GM19463 (cell line): ENCODE measurements at regions not wholly inside any gene's neighbourhood (a gene's known extent, or its start where the extent isn't known, plus 50 kb on each side); places are given as distances from the start of the nearest gene placed in this dataset.
"Not testable (repeated sequence)": the region's sequence is repeated elsewhere in the genome, so short reads cannot be mapped to it uniquely, and the experiment has no call there.

Experiments used
- ATAC-seq: cut with Tn5 transposase; IDR thresholded peaks from one replicate; pipeline ENCODE4 v1.9.1; 2021; ENCODE audit warnings: mild to moderate bottlenecking, moderate library complexity; ENCODE audit not compliant: unreplicated experiment

- ATAC-seq: no peak
Measured at GRCh38 chr15:46088486-46089445, 453.9 kb downstream of the SQOR start.

GRCh38 chr15:46089467-46089935 lies 454.7 kb downstream of the SQOR start:
- no peak for ATAC-seq

GRCh38 chr15:46091860-46092450 lies 457.1 kb downstream of the SQOR start:
- no peak for ATAC-seq

- ATAC-seq: not testable (repeated sequence)
Measured at GRCh38 chr15:46098006-46098405, 463.2 kb downstream of the SQOR start.

- ATAC-seq: no peak
Measured at GRCh38 chr15:46110755-46111154, 475.9 kb downstream of the SQOR start.

- ATAC-seq: no peak
Measured at GRCh38 chr15:46111730-46112129, 476.9 kb downstream of the SQOR start.

- no peak for ATAC-seq
Measured at GRCh38 chr15:46117071-46117470, 482.2 kb downstream of the SQOR start.

- no peak for ATAC-seq
Measured at GRCh38 chr15:46120713-46121112, 485.9 kb downstream of the SQOR start.

- no peak for ATAC-seq
Measured at GRCh38 chr15:46121441-46121840, 486.6 kb downstream of the SQOR start.

- no peak for ATAC-seq
Measured at GRCh38 chr15:46126581-46126980, 491.8 kb downstream of the SQOR start.

GRCh38 chr15:46127361-46127874 lies 492.6 kb downstream of the SQOR start:
- ATAC-seq: no peak

GRCh38 chr15:46129145-46129544 lies 494.3 kb downstream of the SQOR start:
- no peak for ATAC-seq

GRCh38 chr15:46131876-46132275 lies 497.0 kb downstream of the SQOR start:
- no peak for ATAC-seq

GRCh38 chr15:46137443-46137842 lies 502.6 kb downstream of the SQOR start:
- ATAC-seq: no peak

GRCh38 chr15:46146002-46146401 lies 511.2 kb downstream of the SQOR start:
- ATAC-seq: no peak

GRCh38 chr15:46146915-46147314 lies 512.1 kb downstream of the SQOR start:
- ATAC-seq: no peak

GRCh38 chr15:46151786-46152185 lies 517.0 kb downstream of the SQOR start:
- no peak for ATAC-seq

- no peak for ATAC-seq
Measured at GRCh38 chr15:46166750-46167149, 531.9 kb downstream of the SQOR start.

GRCh38 chr15:46170326-46170725 lies 535.5 kb downstream of the SQOR start:
- no peak for ATAC-seq

GRCh38 chr15:46174122-46174521 lies 539.3 kb downstream of the SQOR start:
- ATAC-seq: no peak

GRCh38 chr15:46177219-46177618 lies 542.4 kb downstream of the SQOR start:
- no peak for ATAC-seq

- no peak for ATAC-seq
Measured at GRCh38 chr15:46178138-46178537, 543.3 kb downstream of the SQOR start.
